ENCODE measurements at regions not wholly inside any gene's neighbourhood (a gene's known extent, or its start where the extent isn't known, plus 50 kb on each side); places are given as distances from the start of the nearest gene placed in this dataset.
A peak's percentile ranks its signal among the peaks of the same experiment; 100 is the strongest.

- Histone ChIP-seq H3K4me1 (ENCODE audit: control insufficient read depth, insufficient read depth, low read length) (peaks cover 4% of the 10 kb centered on the region), H3K36me3 (ENCODE audit: control insufficient read depth, insufficient read depth, low read length) (peaks cover 2% of the 10 kb centered on the region; the same call in 1 of the 2 replicates), H3K27me3 (ENCODE audit: control insufficient read depth, insufficient read depth, low read length) (no peaks in the 10 kb centered on the region), H3K27ac (ENCODE audit: low read length) (no peak overlapping the region), H3K4me3 (ENCODE audit: low read length) (no peak overlapping the region), H3K9me3 (ENCODE audit: control insufficient read depth, insufficient read depth, low read length) (no peaks in the 10 kb centered on the region)
- no CpG with 5 or more reads among the region's 10 CpGs for WGBS (ENCODE audit: insufficient coverage, insufficient read length)
- DNase-seq (ENCODE audit: low read depth, low spot score) = no peak
These were observed 69.5 kb upstream of the SSX2IP start for GRCh38 chr1:84759756-84760155.

GRCh38 chr1:84758968-84759491, 68.8 kb upstream of the SSX2IP start:
- H3K4me3 ChIP-seq (ENCODE audit: low read length) = no peak overlapping the region
- H3K27ac ChIP-seq (ENCODE audit: low read length) = no peak overlapping the region
- no peaks in the 10 kb centered on the region for H3K36me3 ChIP-seq (ENCODE audit: control insufficient read depth, insufficient read depth, low read length)
- WGBS (ENCODE audit: insufficient coverage, insufficient read length) = no CpG with 5 or more reads among the region's 15 CpGs
- no peak for DNase-seq (ENCODE audit: low read depth, low spot score)
- no peaks in the 10 kb centered on the region for H3K9me3 ChIP-seq (ENCODE audit: control insufficient read depth, insufficient read depth, low read length)
- 0 out of 2 replicates have a peak, but pooled peaks cover 1% of the 10 kb centered on the region for H3K4me1 ChIP-seq (ENCODE audit: control insufficient read depth, insufficient read depth, low read length)
- H3K27me3 ChIP-seq (ENCODE audit: control insufficient read depth, insufficient read depth, low read length) = no peaks in the 10 kb centered on the region

GRCh38 chr1:84758476-84758875, 68.2 kb upstream of the SSX2IP start:
- no peaks in the 10 kb centered on the region for H3K27me3 ChIP-seq (ENCODE audit: control insufficient read depth, insufficient read depth, low read length)
- no peaks in the 10 kb centered on the region for H3K36me3 ChIP-seq (ENCODE audit: control insufficient read depth, insufficient read depth, low read length)
- no peaks in the 10 kb centered on the region for H3K9me3 ChIP-seq (ENCODE audit: control insufficient read depth, insufficient read depth, low read length)
- H3K4me1 ChIP-seq (ENCODE audit: control insufficient read depth, insufficient read depth, low read length) = 0 out of 2 replicates have a peak, but pooled peaks cover 1% of the 10 kb centered on the region
- no CpG with 5 or more reads among the region's 3 CpGs for WGBS (ENCODE audit: insufficient coverage, insufficient read length)
- no peak overlapping the region for H3K4me3 ChIP-seq (ENCODE audit: low read length)
- no peak overlapping the region for H3K27ac ChIP-seq (ENCODE audit: low read length)
- DNase-seq (ENCODE audit: low read depth, low spot score) = no peak

- no peak for DNase-seq (ENCODE audit: low read depth, low spot score)
These were observed 67.0 kb upstream of the SSX2IP start for GRCh38 chr1:84757301-84757700.

GRCh38 chr1:84756455-84757082, 66.3 kb upstream of the SSX2IP start:
- H3K27ac ChIP-seq (ENCODE audit: low read length) = no peak overlapping the region
- H3K36me3 ChIP-seq (ENCODE audit: control insufficient read depth, insufficient read depth, low read length) = no peaks in the 10 kb centered on the region
- H3K27me3 ChIP-seq (ENCODE audit: control insufficient read depth, insufficient read depth, low read length) = no peaks in the 10 kb centered on the region
- WGBS (ENCODE audit: insufficient coverage, insufficient read length) = no CpG with 5 or more reads among the region's 3 CpGs
- H3K4me3 ChIP-seq (ENCODE audit: low read length) = no peak overlapping the region
- H3K4me1 ChIP-seq (ENCODE audit: control insufficient read depth, insufficient read depth, low read length) = 0 out of 2 replicates have a peak, but pooled peaks cover 1% of the 10 kb centered on the region
- no peak for DNase-seq (ENCODE audit: low read depth, low spot score)
- no peaks in the 10 kb centered on the region for H3K9me3 ChIP-seq (ENCODE audit: control insufficient read depth, insufficient read depth, low read length)

More at GRCh38 chr1:84757301-84757700, 67.0 kb upstream of the SSX2IP start:
- H3K9me3 ChIP-seq (ENCODE audit: control insufficient read depth, insufficient read depth, low read length) = no peaks in the 10 kb centered on the region
- no peak overlapping the region for H3K27ac ChIP-seq (ENCODE audit: low read length)
- 0 out of 2 replicates have a peak, but pooled peaks cover 1% of the 10 kb centered on the region for H3K4me1 ChIP-seq (ENCODE audit: control insufficient read depth, insufficient read depth, low read length)
- no peaks in the 10 kb centered on the region for H3K36me3 ChIP-seq (ENCODE audit: control insufficient read depth, insufficient read depth, low read length)
- no peak overlapping the region for H3K4me3 ChIP-seq (ENCODE audit: low read length)
- H3K27me3 ChIP-seq (ENCODE audit: control insufficient read depth, insufficient read depth, low read length) = no peaks in the 10 kb centered on the region
- no CpG with 5 or more reads among the region's 4 CpGs for WGBS (ENCODE audit: insufficient coverage, insufficient read length)

DNA sequence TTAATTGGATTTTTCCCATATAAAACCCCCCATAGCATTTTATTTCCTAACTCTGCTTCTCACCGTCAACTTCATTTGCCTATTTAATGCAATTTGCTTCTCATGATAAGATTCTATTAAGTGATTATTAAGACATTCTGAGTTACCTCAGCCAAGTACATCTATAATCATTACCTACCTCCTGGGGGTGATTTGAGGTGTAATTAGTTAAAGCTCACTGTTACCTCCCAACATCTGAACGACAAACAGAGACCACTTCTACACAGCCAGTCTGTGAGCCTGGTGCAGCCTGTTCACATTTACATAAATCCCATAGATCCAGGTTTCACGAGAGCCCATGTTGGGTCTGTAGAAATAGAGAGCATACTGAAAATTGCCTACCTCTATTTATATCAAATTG, 65.7 kb upstream of the SSX2IP start:
- no peaks in the 10 kb centered on the region for H3K27me3 ChIP-seq (ENCODE audit: control insufficient read depth, insufficient read depth, low read length)
- no CpG with 5 or more reads among the region's 3 CpGs for WGBS (ENCODE audit: insufficient coverage, insufficient read length)

GRCh38 chr1:84755216-84755615, 65.0 kb upstream of the SSX2IP start:
- WGBS (ENCODE audit: insufficient coverage, insufficient read length) = no CpG with 5 or more reads among the region's 8 CpGs
- 0 out of 2 replicates have a peak, but pooled peaks cover 1% of the 10 kb centered on the region for H3K4me1 ChIP-seq (ENCODE audit: control insufficient read depth, insufficient read depth, low read length)
- H3K27ac ChIP-seq (ENCODE audit: low read length) = no peak overlapping the region
- no peak overlapping the region for H3K4me3 ChIP-seq (ENCODE audit: low read length)
- DNase-seq (ENCODE audit: low read depth, low spot score) = no peak
- no peaks in the 10 kb centered on the region for H3K27me3 ChIP-seq (ENCODE audit: control insufficient read depth, insufficient read depth, low read length)
- no peaks in the 10 kb centered on the region for H3K9me3 ChIP-seq (ENCODE audit: control insufficient read depth, insufficient read depth, low read length)
- H3K36me3 ChIP-seq (ENCODE audit: control insufficient read depth, insufficient read depth, low read length) = no peaks in the 10 kb centered on the region

More for the DNA sequence above, 65.7 kb upstream of the SSX2IP start:
- Histone ChIP-seq H3K9me3 (ENCODE audit: control insufficient read depth, insufficient read depth, low read length) (no peaks in the 10 kb centered on the region), H3K4me3 (ENCODE audit: low read length) (no peak overlapping the region), H3K4me1 (ENCODE audit: control insufficient read depth, insufficient read depth, low read length) (0 out of 2 replicates have a peak, but pooled peaks cover 1% of the 10 kb centered on the region), H3K27ac (ENCODE audit: low read length) (no peak overlapping the region), H3K36me3 (ENCODE audit: control insufficient read depth, insufficient read depth, low read length) (no peaks in the 10 kb centered on the region)
- no peak for DNase-seq (ENCODE audit: low read depth, low spot score)

DNA sequence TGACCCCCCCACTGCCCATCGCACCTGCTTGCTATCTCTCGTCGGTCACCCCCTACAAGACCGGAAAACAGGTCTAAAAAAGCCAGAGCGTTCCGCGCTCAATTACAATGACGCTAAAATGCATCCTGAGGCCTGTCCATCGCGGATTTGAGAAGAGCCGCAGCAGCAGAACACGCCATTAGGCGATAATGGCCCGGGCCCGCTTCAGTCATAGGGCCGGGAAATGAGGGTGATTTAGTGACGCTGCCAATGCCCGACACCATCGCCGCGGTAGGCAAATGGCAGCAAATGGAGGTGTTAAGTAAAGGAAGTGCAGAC, 64.1 kb upstream of the SSX2IP start:
- no CpG with 5 or more reads among the region's 21 CpGs for WGBS (ENCODE audit: insufficient coverage, insufficient read length)
- no peak overlapping the region for H3K4me3 ChIP-seq (ENCODE audit: low read length)
- no peaks in the 10 kb centered on the region for H3K9me3 ChIP-seq (ENCODE audit: control insufficient read depth, insufficient read depth, low read length)
- H3K27me3 ChIP-seq (ENCODE audit: control insufficient read depth, insufficient read depth, low read length) = no peaks in the 10 kb centered on the region
- H3K36me3 ChIP-seq (ENCODE audit: control insufficient read depth, insufficient read depth, low read length) = no peaks in the 10 kb centered on the region
- DNase-seq (ENCODE audit: low read depth, low spot score) = no peak
- H3K4me1 ChIP-seq (ENCODE audit: control insufficient read depth, insufficient read depth, low read length) = 0 out of 2 replicates have a peak, but pooled peaks cover 1% of the 10 kb centered on the region
- H3K27ac ChIP-seq (ENCODE audit: low read length) = no peak overlapping the region

GRCh38 chr1:84753516-84754385, 63.5 kb upstream of the SSX2IP start:
- DNase-seq (ENCODE audit: low read depth, low spot score) = peak; percentile 71
- Histone ChIP-seq H3K36me3 (ENCODE audit: control insufficient read depth, insufficient read depth, low read length) (no peaks in the 10 kb centered on the region), H3K27me3 (ENCODE audit: control insufficient read depth, insufficient read depth, low read length) (no peaks in the 10 kb centered on the region), H3K4me1 (ENCODE audit: control insufficient read depth, insufficient read depth, low read length) (0 out of 2 replicates have a peak, but pooled peaks cover 1% of the 10 kb centered on the region), H3K27ac (ENCODE audit: low read length) (no peak overlapping the region), H3K4me3 (ENCODE audit: low read length) (no peak overlapping the region), H3K9me3 (ENCODE audit: control insufficient read depth, insufficient read depth, low read length) (no peaks in the 10 kb centered on the region)
- no CpG with 5 or more reads among the region's 16 CpGs for WGBS (ENCODE audit: insufficient coverage, insufficient read length)

- 0 out of 2 replicates have a peak, but pooled peaks cover 1% of the 10 kb centered on the region for H3K4me1 ChIP-seq (ENCODE audit: control insufficient read depth, insufficient read depth, low read length)
These were observed 60.0 kb upstream of the SSX2IP start for GRCh38 chr1:84750110-84750730.

More at GRCh38 chr1:84750110-84750730, 60.0 kb upstream of the SSX2IP start:
- Histone ChIP-seq H3K4me3 (ENCODE audit: low read length) (no peak overlapping the region), H3K27me3 (ENCODE audit: control insufficient read depth, insufficient read depth, low read length) (no peaks in the 10 kb centered on the region), H3K36me3 (ENCODE audit: control insufficient read depth, insufficient read depth, low read length) (no peaks in the 10 kb centered on the region), H3K27ac (ENCODE audit: low read length) (no peak overlapping the region), H3K9me3 (ENCODE audit: control insufficient read depth, insufficient read depth, low read length) (no peaks in the 10 kb centered on the region)
- DNase-seq (ENCODE audit: low read depth, low spot score) = no peak
- no CpG with 5 or more reads among the region's 6 CpGs for WGBS (ENCODE audit: insufficient coverage, insufficient read length)

All from iPS DF 6.9 (cell line).